HL-60 (cell line): ENCODE measurements at regions not wholly inside any gene's neighbourhood (a gene's known extent, or its start where the extent isn't known, plus 50 kb on each side); places are given as distances from the start of the nearest gene placed in this dataset.

Experiments
- DNase-seq, 2 experiments: peaks; one replicate each; pipeline ENCODE4 v3.0.0-alpha.2; 2010 to 2020; ENCODE audit warnings: low read depth in 1 of 2, low spot score in 1 of 2
- H3K27ac ChIP-seq: fragments of 250-450 bp; sonication (Bioruptor Pico); replicated peaks from 2 replicates; pipeline ENCODE4 v1.5.1; 2020; ENCODE audit warnings: mild to moderate bottlenecking, moderate library complexity
- H3K27me3 ChIP-seq: fragments of 250-450 bp; sonication (Bioruptor Pico); 2 replicates; pipeline ENCODE4 v1.5.1; 2021; ENCODE audit warnings: mild to moderate bottlenecking, moderate library complexity; ENCODE audit not compliant: insufficient read depth, poor library complexity, severe bottlenecking
- H3K4me3 ChIP-seq: replicated peaks from 2 replicates; pipeline ENCODE4 v1.5.1; 2011; ENCODE audit warnings: mild to moderate bottlenecking, control low read depth, low read length; ENCODE audit not compliant: insufficient read depth
- CTCF ChIP-seq: IDR thresholded peaks from one replicate; pipeline ENCODE4 v1.5.1; 2011; ENCODE audit warnings: low read length, control low read depth, inconsistent platforms; ENCODE audit not compliant: insufficient read depth
- GABPA ChIP-seq: IDR thresholded peaks from 2 replicates; pipeline ENCODE4 v1.6.1; 2012; ENCODE audit warnings: low read depth
- POLR2AphosphoS5 ChIP-seq: IDR thresholded peaks from 2 replicates; pipeline ENCODE4 v1.6.1; 2012; ENCODE audit warnings: low read depth
- SPI1 ChIP-seq: IDR thresholded peaks from 2 replicates; pipeline ENCODE4 v1.6.1; 2012; ENCODE audit warnings: low read depth, mild to moderate bottlenecking, borderline replicate concordance
- TF ChIP-seq, protein P1 (sequence below): IDR thresholded peaks from 2 replicates; pipeline ENCODE4 v1.6.1; 2012; ENCODE audit warnings: low read depth; ENCODE audit not compliant: insufficient replicate concordance

DNA sequence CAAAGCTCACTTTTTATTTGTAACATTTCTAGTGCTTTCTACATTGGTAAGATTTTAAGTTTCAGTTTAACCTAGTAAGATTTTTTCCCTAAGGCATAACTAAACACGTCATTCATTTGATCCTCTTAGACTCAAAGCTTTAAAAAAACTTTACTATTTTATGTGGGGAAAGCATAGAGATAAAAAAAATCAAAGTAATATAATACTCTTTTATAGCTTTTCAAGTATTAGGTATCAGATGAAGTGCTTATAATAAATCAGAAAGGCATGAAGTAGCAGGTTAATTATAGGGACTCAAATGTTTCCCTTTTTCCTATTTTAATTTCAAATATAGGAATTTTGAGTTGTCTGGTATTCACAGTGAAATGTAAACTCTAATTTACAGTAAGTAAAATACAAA lies 68.0 kb upstream of the POU5F2 start:
- no peak overlapping the region for H3K4me3 ChIP-seq
- H3K27ac ChIP-seq: no peak overlapping the region
- no peaks in the 10 kb centered on the region for H3K27me3 ChIP-seq
- DNase-seq: no peak
- TF ChIP-seq GABPA (no peak), CTCF (no peak), POLR2AphosphoS5 (no peak), SPI1 (no peak)
- TF ChIP-seq, protein P1, sequence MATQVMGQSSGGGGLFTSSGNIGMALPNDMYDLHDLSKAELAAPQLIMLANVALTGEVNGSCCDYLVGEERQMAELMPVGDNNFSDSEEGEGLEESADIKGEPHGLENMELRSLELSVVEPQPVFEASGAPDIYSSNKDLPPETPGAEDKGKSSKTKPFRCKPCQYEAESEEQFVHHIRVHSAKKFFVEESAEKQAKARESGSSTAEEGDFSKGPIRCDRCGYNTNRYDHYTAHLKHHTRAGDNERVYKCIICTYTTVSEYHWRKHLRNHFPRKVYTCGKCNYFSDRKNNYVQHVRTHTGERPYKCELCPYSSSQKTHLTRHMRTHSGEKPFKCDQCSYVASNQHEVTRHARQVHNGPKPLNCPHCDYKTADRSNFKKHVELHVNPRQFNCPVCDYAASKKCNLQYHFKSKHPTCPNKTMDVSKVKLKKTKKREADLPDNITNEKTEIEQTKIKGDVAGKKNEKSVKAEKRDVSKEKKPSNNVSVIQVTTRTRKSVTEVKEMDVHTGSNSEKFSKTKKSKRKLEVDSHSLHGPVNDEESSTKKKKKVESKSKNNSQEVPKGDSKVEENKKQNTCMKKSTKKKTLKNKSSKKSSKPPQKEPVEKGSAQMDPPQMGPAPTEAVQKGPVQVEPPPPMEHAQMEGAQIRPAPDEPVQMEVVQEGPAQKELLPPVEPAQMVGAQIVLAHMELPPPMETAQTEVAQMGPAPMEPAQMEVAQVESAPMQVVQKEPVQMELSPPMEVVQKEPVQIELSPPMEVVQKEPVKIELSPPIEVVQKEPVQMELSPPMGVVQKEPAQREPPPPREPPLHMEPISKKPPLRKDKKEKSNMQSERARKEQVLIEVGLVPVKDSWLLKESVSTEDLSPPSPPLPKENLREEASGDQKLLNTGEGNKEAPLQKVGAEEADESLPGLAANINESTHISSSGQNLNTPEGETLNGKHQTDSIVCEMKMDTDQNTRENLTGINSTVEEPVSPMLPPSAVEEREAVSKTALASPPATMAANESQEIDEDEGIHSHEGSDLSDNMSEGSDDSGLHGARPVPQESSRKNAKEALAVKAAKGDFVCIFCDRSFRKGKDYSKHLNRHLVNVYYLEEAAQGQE: no peak

GRCh38 chr5:93807846-93808245 lies 66.4 kb upstream of the POU5F2 start:
- Histone ChIP-seq H3K4me3 (no peak overlapping the region), H3K27ac (no peak overlapping the region), H3K27me3 (no peaks in the 10 kb centered on the region)
- TF ChIP-seq, protein P1: no peak
- TF ChIP-seq SPI1 (no peak), GABPA (no peak), CTCF (no peak), POLR2AphosphoS5 (no peak)
- DNase-seq: no peak

- DNase-seq: no peak
- no peak overlapping the region for H3K4me3 ChIP-seq
- H3K27ac ChIP-seq: no peak overlapping the region
- no peaks in the 10 kb centered on the region for H3K27me3 ChIP-seq
- TF ChIP-seq SPI1 (no peak), CTCF (no peak), POLR2AphosphoS5 (no peak)
Observed at GRCh38 chr5:93805616-93806379, 64.4 kb upstream of the POU5F2 start.
